GM12865 (cell line): ENCODE measurements at regions not wholly inside any gene's neighbourhood (a gene's known extent, or its start where the extent isn't known, plus 50 kb on each side); places are given as distances from the start of the nearest gene placed in this dataset.
"Not testable (repeated sequence)": the region's sequence is repeated elsewhere in the genome, so short reads cannot be mapped to it uniquely, and the experiment has no call there.

Experiments
- DNase-seq: peaks from one replicate; pipeline ENCODE4 v3.0.0; 2010; ENCODE audit warnings: low read depth
- H3K4me3 ChIP-seq: 2 replicates; pipeline ENCODE4 v1.5.1; 2011; ENCODE audit warnings: mild to moderate bottlenecking, low read depth, low read length, control low read depth
- TF ChIP-seq, protein P1 (sequence below): IDR thresholded peaks from 2 replicates; pipeline ENCODE4 v1.5.1; 2011; ENCODE audit warnings: low read length, control low read depth, low read depth, inconsistent platforms; ENCODE audit not compliant: insufficient read depth; ENCODE audit errors: missing control alignments

DNA sequence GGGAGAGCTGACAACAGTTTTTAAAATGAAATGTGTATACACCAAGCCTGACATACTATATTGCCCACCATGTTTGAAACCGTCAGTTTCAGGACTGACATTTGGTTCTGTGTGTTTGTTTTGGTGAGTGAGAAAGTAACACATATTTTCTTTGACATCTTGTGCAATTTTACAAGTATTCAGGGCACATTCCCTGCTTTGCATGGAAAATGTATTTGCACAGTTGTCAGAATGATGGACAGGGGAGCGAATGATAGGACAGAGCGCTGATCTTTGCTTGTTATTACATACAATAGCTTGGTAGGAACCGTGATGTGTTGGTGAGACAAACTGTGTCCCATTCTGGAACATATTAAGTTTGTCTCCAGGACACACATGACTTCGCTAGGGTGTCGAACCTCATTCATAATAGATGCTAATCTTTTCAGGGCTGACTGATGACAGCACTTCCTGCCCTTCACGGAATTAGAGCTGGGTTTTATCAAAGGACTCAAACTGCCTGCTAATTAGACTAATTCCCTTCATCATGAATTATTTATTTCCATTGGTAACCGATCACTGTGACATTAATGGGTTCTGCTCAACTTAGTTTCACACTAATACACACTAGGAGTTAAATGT lies 158.5 kb downstream of the CDCA7 start:
- DNase-seq, result no peak
- TF ChIP-seq, protein P1, sequence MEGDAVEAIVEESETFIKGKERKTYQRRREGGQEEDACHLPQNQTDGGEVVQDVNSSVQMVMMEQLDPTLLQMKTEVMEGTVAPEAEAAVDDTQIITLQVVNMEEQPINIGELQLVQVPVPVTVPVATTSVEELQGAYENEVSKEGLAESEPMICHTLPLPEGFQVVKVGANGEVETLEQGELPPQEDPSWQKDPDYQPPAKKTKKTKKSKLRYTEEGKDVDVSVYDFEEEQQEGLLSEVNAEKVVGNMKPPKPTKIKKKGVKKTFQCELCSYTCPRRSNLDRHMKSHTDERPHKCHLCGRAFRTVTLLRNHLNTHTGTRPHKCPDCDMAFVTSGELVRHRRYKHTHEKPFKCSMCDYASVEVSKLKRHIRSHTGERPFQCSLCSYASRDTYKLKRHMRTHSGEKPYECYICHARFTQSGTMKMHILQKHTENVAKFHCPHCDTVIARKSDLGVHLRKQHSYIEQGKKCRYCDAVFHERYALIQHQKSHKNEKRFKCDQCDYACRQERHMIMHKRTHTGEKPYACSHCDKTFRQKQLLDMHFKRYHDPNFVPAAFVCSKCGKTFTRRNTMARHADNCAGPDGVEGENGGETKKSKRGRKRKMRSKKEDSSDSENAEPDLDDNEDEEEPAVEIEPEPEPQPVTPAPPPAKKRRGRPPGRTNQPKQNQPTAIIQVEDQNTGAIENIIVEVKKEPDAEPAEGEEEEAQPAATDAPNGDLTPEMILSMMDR, result no peak
- H3K4me3 ChIP-seq, result no peak overlapping the region

DNA sequence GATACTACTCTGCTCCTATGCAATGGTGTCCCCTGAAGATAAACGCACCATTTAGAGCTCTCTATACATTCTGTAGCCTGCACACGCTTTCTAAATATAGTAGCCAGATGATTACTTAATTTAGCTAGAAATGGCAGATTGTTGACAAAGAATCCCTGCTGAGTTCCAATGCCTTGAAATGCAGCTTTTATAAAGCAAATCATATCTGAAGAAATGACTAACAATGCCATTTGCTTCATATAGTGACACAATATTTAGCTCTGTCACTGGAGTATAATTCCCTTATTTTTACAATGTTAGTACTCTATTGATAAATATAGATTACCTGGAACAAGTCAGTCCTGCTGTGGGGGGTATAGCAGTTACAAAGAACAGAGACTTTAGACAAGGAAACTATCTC lies 166.2 kb downstream of the CDCA7 start:
- DNase-seq, result no peak
- TF ChIP-seq, protein P1, result no peak
- no peak overlapping the region for H3K4me3 ChIP-seq

DNA sequence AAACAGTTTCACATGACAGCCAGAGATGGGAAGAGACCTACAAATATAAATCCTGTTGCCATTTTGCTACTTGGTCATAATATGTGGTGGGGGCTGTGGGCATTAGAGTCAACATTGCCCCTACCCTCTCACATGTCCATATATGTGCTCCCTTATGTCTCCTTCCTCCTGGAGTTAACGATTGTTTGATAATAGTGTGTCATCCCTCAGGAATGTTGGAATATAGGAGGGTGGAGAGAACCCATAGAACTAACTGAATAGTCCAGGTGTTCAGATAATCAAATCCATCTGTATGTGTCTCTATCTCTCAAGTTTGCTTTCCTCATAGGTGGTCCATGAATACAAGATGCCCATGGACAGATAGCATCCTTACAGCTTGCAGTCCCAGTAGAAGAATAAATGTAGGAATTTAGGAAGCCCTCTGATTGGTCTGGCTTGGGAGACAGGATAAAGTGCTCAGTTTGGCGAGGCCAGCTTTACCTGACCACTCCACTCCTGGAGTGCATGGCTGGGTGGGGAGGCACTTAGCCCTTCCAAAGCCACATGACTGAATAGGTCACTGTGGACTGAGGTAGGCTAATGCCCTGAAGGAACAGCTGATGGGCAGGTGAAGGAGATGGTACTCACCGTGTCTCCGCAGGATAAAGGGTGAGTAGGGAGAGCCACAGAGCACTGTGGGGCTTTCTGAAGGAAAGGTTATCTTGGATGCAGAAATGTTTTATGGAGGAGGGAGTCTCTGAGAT lies 166.9 kb downstream of the CDCA7 start:
- DNase-seq, result no peak
- TF ChIP-seq, protein P1, result no peak
- no peak overlapping the region for H3K4me3 ChIP-seq

DNA sequence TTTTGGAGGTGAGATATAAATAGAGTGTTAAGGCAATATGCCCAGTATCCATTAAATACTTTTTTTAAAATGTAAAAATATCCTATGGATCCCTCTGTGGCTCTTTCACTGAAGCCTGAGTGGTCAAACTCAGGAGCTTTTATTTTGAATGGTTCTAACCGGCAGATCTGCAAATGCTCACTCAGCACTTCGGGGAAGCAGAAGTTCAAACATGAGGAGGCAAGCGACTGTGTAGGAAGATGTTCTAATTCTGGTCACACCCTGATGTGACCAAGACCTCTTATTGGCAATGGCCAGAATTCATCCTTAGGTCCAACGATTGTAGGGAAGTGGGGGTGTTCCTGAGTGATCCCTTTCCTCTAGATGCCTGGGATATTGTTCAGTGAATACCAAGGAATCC lies 168.8 kb downstream of the CDCA7 start:
- H3K4me3 ChIP-seq, result no peak overlapping the region
- DNase-seq, result no peak
- TF ChIP-seq, protein P1, result no peak

DNA sequence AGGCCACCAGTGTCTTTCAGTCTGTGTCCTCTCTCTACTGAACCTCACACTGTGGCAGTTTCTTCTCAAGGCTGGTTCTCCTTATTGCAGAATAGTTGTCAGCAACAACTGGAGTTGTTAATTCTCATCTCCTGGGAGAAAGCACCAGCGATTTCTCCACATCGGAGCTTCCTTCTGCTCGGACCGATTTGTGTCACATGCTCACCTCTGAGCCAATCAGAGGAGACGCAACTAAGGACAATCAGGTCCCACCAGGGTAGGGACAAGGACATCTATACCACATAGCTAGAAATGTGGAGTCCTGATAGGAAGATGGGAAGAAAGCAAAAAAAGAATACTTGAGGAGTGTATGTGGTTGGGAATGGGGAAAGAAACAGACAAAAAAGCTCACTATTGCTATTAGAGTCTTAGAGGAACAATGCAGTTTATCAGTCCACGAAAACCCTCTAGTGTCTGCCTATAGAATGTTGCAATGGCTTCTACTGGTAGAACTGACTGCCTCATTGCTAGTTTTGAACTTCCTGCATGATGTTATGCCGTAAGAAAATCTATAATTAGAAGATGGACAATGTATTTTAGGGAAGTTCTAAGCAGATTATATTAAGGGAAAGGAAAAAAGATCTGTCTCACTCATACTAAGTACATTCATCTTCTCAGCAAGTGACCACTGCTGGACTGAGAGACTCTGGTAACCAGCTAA lies 169.7 kb downstream of the CDCA7 start:
- H3K4me3 ChIP-seq, result no peak overlapping the region
- no peak for DNase-seq
- TF ChIP-seq, protein P1, result no peak

DNA sequence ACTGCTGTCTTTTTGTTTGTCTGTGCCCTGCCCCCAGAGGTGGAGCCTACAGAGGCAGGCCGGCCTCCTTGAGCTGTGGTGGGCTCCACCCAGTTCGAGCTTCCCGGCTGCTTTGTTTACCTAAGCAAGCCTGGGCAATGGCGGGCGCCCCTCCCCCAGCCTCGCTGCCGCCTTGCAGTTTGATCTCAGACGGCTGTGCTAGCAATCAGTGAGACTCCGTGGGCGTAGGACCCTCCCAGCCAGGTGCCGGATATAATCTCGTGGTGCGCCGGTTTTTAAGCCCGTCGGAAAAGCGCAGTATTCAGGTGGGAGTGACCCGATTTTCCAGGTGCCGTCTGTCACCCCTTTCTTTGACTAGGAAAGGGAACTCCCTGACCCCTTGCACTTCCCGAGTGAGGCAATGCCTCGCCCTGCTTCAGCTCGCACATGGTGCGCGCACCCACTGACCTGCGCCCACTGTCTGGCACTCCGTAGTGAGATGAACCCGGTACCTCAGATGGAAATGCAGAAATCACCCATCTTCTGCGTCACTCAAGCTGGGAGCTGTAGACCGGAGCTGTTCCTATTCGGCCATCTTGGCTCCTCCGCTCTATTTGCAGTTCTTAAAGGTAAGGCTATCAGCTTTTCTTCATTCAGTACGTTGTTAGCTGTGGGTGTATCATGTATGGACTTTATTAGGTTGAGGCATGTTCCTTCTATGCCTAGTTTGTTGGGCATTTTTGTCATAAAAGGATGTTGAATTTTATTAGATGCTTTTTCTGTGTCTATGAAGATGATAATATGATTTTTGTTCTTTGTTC lies 178.3 kb downstream of the CDCA7 start:
- H3K4me3 ChIP-seq, DNase-seq: not testable (repeated sequence)

DNA sequence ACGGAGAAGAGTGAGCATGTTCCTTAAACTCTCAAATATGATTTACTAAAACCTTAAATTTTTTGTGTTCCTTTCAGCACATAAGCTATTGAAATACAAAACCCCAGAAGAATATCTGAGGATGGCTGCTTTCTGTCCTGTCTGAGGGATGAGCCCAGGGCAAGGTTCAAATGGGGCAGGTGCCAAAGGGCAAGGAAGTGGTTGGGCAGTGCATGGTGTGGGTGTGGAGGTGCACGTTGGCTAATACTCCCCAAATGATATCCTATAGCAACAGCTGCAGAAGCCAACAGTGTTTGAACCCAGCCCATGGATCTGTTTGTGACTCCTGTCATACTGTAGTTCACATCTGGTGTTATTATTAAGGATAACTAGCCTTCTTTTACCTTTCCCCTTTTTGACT lies 183.0 kb downstream of the CDCA7 start:
- H3K4me3 ChIP-seq, result no peak overlapping the region
- TF ChIP-seq, protein P1, result no peak
- no peak for DNase-seq
